WERI-Rb-1 (cell line): ENCODE measurements at regions not wholly inside any gene's neighbourhood (a gene's known extent, or its start where the extent isn't known, plus 50 kb on each side); places are given as distances from the start of the nearest gene placed in this dataset.

Experiments used
- DNase-seq: peaks from one replicate; pipeline ENCODE4 v3.0.0-alpha.2; 2020
- H3K27ac ChIP-seq: fragments of 250-450 bp; sonication (Bioruptor Pico); 2 replicates; pipeline ENCODE4 v1.5.1; 2020; ENCODE audit warnings: mild to moderate bottlenecking, moderate library complexity
- H3K27me3 ChIP-seq: fragments of 250-450 bp; sonication (Bioruptor Pico); 2 replicates; pipeline ENCODE4 v1.5.1; 2021; ENCODE audit warnings: mild to moderate bottlenecking, low read depth, moderate library complexity; ENCODE audit not compliant: insufficient read depth, severe bottlenecking
- H3K36me3 ChIP-seq: fragments of 250-450 bp; sonication (Bioruptor Pico); 2 replicates; pipeline ENCODE4 v1.5.1; 2020; ENCODE audit warnings: mild to moderate bottlenecking, moderate library complexity
- H3K4me3 ChIP-seq: 2 replicates; pipeline ENCODE4 v1.5.1; 2011; ENCODE audit warnings: low read depth, mild to moderate bottlenecking, control low read depth, low read length
- H3K9me3 ChIP-seq: fragments of 250-450 bp; sonication (Bioruptor Pico); 2 replicates; pipeline ENCODE4 v1.5.1; 2021; ENCODE audit warnings: mild to moderate bottlenecking, moderate library complexity; ENCODE audit not compliant: severe bottlenecking
- TF ChIP-seq, protein P1 (sequence below): IDR thresholded peaks from 2 replicates; pipeline ENCODE4 v1.5.1; 2011; ENCODE audit warnings: low read depth, mild to moderate bottlenecking, control low read depth, inconsistent platforms, low read length

DNA sequence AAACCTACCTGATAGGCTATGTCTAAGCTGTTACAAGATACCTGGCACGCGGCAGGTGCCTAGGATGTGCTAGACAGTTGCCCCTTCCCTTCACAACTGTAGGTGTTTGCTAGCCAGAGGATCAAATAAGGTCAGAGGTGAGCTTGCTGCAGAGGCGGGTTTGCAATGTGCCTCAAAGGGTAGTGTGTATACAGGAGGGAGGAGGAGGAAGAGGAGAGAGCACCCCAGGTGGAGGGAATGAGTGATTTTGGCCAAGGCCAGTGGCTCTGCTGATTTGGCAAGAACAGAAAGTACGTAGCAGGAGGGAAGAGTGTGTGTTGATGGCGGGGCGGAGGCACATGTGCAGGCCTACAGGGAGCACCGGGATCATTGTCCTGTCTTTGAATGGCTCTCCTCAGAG lies 236.5 kb downstream of the HAUS1 start:
- Histone ChIP-seq H3K27ac (no peak overlapping the region), H3K9me3 (no peaks in the 10 kb centered on the region), H3K4me3 (no peak overlapping the region), H3K27me3 (no peaks in the 10 kb centered on the region), H3K36me3 (peaks cover 39% of the 10 kb centered on the region)
- DNase-seq: no peak
- TF ChIP-seq, protein P1, sequence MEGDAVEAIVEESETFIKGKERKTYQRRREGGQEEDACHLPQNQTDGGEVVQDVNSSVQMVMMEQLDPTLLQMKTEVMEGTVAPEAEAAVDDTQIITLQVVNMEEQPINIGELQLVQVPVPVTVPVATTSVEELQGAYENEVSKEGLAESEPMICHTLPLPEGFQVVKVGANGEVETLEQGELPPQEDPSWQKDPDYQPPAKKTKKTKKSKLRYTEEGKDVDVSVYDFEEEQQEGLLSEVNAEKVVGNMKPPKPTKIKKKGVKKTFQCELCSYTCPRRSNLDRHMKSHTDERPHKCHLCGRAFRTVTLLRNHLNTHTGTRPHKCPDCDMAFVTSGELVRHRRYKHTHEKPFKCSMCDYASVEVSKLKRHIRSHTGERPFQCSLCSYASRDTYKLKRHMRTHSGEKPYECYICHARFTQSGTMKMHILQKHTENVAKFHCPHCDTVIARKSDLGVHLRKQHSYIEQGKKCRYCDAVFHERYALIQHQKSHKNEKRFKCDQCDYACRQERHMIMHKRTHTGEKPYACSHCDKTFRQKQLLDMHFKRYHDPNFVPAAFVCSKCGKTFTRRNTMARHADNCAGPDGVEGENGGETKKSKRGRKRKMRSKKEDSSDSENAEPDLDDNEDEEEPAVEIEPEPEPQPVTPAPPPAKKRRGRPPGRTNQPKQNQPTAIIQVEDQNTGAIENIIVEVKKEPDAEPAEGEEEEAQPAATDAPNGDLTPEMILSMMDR: no peak

DNA sequence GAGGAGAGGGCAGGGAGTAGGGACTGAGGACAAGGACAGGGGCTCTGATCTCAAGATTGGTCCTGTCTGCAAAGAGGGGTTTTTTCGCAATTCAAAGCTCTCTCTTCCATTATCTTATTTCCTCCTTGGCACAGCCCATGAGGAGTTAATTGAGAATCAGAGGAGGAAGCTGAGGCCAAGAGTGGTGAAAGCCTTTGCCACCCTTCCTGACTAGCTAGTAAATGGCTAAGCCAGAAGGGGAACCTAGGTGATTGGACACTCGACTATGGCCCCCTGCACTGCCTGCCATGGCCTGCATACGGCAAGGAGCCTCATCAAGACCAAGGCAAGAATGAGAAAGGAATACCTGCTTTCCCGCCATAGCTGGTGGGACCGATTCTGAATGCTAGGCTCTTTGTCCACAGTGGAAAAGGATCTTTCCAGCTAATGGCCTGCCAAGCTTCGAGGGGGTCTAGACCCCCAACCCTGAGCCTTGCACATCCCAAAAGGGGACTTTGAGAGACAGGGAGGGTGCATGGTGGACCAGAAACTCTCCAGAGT lies 237.9 kb downstream of the HAUS1 start:
- no peak overlapping the region for H3K4me3 ChIP-seq
- no peak overlapping the region for H3K27ac ChIP-seq

DNA sequence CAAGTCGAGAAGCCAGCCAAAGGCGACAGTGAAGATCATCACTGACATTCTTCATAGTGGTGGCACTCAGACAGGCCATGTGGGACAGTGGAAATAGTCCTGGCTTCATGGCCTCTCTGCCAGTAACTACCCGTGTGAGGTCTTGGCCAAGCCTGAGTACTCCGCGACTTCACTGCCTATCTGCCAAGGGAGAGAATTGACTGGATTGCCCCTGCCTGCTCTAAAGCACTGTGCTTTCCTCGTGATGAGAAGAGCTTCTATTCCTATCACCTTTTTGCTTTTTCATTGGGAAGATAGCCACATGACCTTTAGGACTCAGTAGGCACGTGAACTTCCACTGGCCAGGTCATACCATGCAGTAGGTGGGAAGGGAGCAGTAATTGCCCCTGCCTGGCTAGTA lies 239.3 kb downstream of the HAUS1 start:
- Histone ChIP-seq H3K36me3 (peaks cover 34% of the 10 kb centered on the region), H3K27ac (no peak overlapping the region), H3K4me3 (no peak overlapping the region), H3K27me3 (no peaks in the 10 kb centered on the region), H3K9me3 (no peaks in the 10 kb centered on the region)
- no peak for DNase-seq
- TF ChIP-seq, protein P1: no peak

More for the DNA sequence above, 237.9 kb downstream of the HAUS1 start:
- H3K9me3 ChIP-seq: no peaks in the 10 kb centered on the region
- H3K36me3 ChIP-seq: peaks cover 31% of the 10 kb centered on the region
- TF ChIP-seq, protein P1: no peak
- no peak for DNase-seq
- H3K27me3 ChIP-seq: no peaks in the 10 kb centered on the region

DNA sequence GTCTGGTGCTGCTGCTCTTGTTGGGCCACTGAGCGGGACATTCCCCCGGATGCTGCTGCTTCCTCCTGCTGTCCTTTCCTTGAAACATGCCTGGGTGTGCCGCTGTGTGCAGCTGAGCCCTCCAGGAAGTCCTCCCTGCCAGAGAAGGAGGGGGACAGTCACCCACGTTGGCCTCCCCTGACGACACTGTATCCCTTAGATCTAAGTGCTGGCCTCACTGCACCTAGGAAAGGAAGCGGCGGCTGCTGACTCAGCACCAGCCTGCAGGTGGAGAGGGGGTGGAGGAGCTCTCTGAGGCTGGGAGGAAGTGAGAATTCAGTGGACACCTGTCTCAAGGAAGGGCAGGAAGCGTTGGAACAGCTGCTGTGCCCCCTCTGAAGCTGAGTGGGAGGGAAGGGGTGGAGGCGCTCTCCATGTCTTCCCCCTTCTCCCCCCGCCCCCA lies 239.8 kb downstream of the HAUS1 start:
- Histone ChIP-seq H3K4me3 (no peak overlapping the region), H3K9me3 (no peaks in the 10 kb centered on the region), H3K36me3 (peaks cover 39% of the 10 kb centered on the region), H3K27me3 (no peaks in the 10 kb centered on the region), H3K27ac (no peak overlapping the region)
- TF ChIP-seq, protein P1: no peak
- DNase-seq: no peak

DNA sequence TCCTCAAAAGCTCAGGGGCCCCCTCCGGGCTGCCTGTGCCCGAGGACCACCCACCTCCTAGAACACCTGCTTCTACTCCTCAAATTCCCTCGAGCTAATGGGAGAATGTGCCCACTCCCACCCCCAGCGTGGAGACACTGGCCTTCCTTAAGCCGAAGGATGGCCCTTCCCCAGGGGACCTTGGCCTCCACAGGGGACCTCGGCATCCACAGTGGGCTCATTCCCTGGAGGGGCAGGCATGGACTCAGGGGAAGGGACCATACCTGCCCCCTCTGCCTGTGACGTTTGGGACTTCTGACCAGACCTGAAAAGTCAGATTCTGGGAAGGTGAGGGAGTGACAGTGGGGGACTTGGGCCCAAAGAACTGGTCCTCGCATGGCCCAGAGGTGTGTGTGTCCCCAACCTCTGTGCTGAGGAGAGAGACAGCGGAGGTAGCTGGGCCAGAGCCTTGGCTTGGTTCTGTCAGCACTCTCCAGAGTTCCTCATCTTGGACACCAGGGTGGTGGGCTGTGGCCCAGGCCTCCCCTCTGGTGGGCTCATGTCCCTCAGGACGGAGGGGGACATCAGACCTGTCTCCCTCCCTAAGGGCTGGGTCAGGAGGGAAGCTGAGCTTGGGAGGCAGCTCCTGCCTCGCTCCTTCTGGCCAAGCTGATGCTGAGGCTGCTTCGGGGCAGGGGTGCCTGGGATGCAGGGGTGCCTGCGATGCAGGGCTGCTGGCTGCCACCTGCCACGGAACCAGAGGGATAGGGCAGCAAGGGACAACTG lies 240.4 kb downstream of the HAUS1 start:
- no peaks in the 10 kb centered on the region for H3K9me3 ChIP-seq
- TF ChIP-seq, protein P1: no peak
- H3K36me3 ChIP-seq: peaks cover 44% of the 10 kb centered on the region
- H3K27ac ChIP-seq: no peak overlapping the region
- no peak for DNase-seq
- H3K27me3 ChIP-seq: no peaks in the 10 kb centered on the region
- H3K4me3 ChIP-seq: no peak overlapping the region

DNA sequence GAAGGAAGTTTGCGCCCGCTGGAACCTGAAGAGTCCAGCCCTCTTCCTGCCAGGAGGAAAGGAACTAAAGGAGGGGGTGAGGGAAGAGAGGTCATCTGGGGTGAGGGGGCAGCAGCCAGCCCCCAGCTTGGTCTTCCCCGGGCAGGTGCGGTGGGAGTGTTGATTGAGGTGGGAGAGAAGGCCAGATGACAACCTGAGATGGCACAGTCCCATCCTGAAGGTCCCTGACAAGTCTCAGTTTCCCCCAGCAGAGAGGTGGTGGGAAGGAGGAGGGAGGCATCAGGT lies 240.9 kb downstream of the HAUS1 start:
- Histone ChIP-seq H3K9me3 (no peaks in the 10 kb centered on the region), H3K36me3 (peaks cover 42% of the 10 kb centered on the region), H3K27ac (no peak overlapping the region), H3K4me3 (no peak overlapping the region), H3K27me3 (no peaks in the 10 kb centered on the region)
- TF ChIP-seq, protein P1: no peak
- no peak for DNase-seq
